HG02852 (cell line): ENCODE measurements at regions not wholly inside any gene's neighbourhood (a gene's known extent, or its start where the extent isn't known, plus 50 kb on each side); places are given as distances from the start of the nearest gene placed in this dataset.
"Not testable (repeated sequence)": the region's sequence is repeated elsewhere in the genome, so short reads cannot be mapped to it uniquely, and the experiment has no call there.

Experiments
- ATAC-seq: cut with Tn5 transposase; IDR thresholded peaks from one replicate; pipeline ENCODE4 v1.9.1; 2021; ENCODE audit warnings: mild to moderate bottlenecking, moderate library complexity; ENCODE audit not compliant: unreplicated experiment

GRCh38 chr6:85357651-85358050, 92.2 kb upstream of the NT5E start:
- no peak for ATAC-seq

GRCh38 chr6:85356743-85357142, 93.1 kb upstream of the NT5E start:
- not testable (repeated sequence) for ATAC-seq

- ATAC-seq, result no peak
Observed at GRCh38 chr6:85355816-85356215, 94.1 kb upstream of the NT5E start.

GRCh38 chr6:85354761-85355618, 94.9 kb upstream of the NT5E start:
- peak; percentile 87 for ATAC-seq

GRCh38 chr6:85353012-85353411, 96.9 kb upstream of the NT5E start:
- ATAC-seq, result no peak

- no peak for ATAC-seq
Observed at GRCh38 chr6:85348643-85349042, 101.2 kb upstream of the NT5E start.

- ATAC-seq, result no peak
Observed at GRCh38 chr6:85347812-85348211, 102.1 kb upstream of the NT5E start.

- ATAC-seq, result no peak
Observed at GRCh38 chr6:85346196-85346595, 103.7 kb upstream of the NT5E start.

GRCh38 chr6:85344996-85345395, 104.9 kb upstream of the NT5E start:
- ATAC-seq, result no peak

GRCh38 chr6:85343428-85343827, 106.5 kb upstream of the NT5E start:
- no peak for ATAC-seq

- no peak for ATAC-seq
Observed at GRCh38 chr6:85329196-85329595, 120.7 kb upstream of the NT5E start.

- not testable (repeated sequence) for ATAC-seq
Observed at GRCh38 chr6:85325811-85326210, 124.1 kb upstream of the NT5E start.

- ATAC-seq, result peak; percentile 89
Observed at GRCh38 chr6:85323435-85324040, 126.3 kb upstream of the NT5E start.

- no peak for ATAC-seq
Observed at GRCh38 chr6:85322446-85323105, 127.3 kb upstream of the NT5E start.

GRCh38 chr6:85321906-85322305, 128.0 kb upstream of the NT5E start:
- ATAC-seq, result no peak

- ATAC-seq, result no peak
Observed at GRCh38 chr6:85314586-85314985, 135.3 kb upstream of the NT5E start.

- ATAC-seq, result no peak
Observed at GRCh38 chr6:85300581-85300980, 149.3 kb upstream of the NT5E start.

GRCh38 chr6:85298553-85298952, 151.3 kb upstream of the NT5E start:
- no peak for ATAC-seq

GRCh38 chr6:85291326-85291725, 158.6 kb upstream of the NT5E start:
- ATAC-seq, result no peak

- ATAC-seq, result no peak
Observed at GRCh38 chr6:85287654-85288053, 162.2 kb upstream of the NT5E start.

GRCh38 chr6:85287158-85287557, 162.7 kb upstream of the NT5E start:
- ATAC-seq, result no peak

- ATAC-seq, result not testable (repeated sequence)
Observed at GRCh38 chr6:85286507-85286906, 163.4 kb upstream of the NT5E start.
